Lower lobe of right lung (tissue), 2 donors: ENCODE measurements at regions not wholly inside any gene's neighbourhood (a gene's known extent, or its start where the extent isn't known, plus 50 kb on each side); places are given as distances from the start of the nearest gene placed in this dataset.

Source experiments
- ATAC-seq, 2 donors: fragments of 200-7000 bp; cut with Tn5 transposase; one replicate each; pipeline ENCODE4 v1.9.1; 2020 to 2022; ENCODE audit warnings: mild to moderate bottlenecking in 2 of 2, moderate library complexity in 2 of 2
- DNase-seq: peaks from one replicate; pipeline ENCODE4 v3.0.0-alpha.2; 2020
- H3K27ac ChIP-seq: fragments of 200-600 bp; one replicate; pipeline ENCODE4 v1.8.0; 2022
- H3K27me3 ChIP-seq: fragments of 200-600 bp; one replicate; pipeline ENCODE4 v1.8.0; 2022; ENCODE audit warnings: low read depth
- H3K36me3 ChIP-seq: fragments of 200-600 bp; one replicate; pipeline ENCODE4 v1.8.0; 2022; ENCODE audit warnings: mild to moderate bottlenecking
- H3K4me1 ChIP-seq: fragments of 200-600 bp; one replicate; pipeline ENCODE4 v1.8.0; 2022
- H3K4me3 ChIP-seq: fragments of 200-600 bp; one replicate; pipeline ENCODE4 v1.8.0; 2022; ENCODE audit warnings: mild to moderate bottlenecking
- H3K9me3 ChIP-seq: fragments of 200-600 bp; one replicate; pipeline ENCODE4 v1.8.0; 2022
- CTCF ChIP-seq: fragments of 200-600 bp; IDR thresholded peaks from one replicate; pipeline ENCODE4 v1.8.0; 2022; ENCODE audit warnings: antibody characterized with exemption, mild to moderate bottlenecking
- intact Hi-C: fragments of 100-400 bp; cut with DNase I; formaldehyde crosslinking; loops from one replicate; pipeline ENCODE4 v1.11.0; 2022
- donor health status: DM: no; HTN: yes; CAD: no; lungs with severe emphysema.

- H3K27me3 ChIP-seq: no peaks in the 10 kb centered on the region
- ATAC-seq: no peak
- no peaks in the 10 kb centered on the region for H3K4me1 ChIP-seq
- peaks cover 4% of the 10 kb centered on the region for H3K9me3 ChIP-seq
- no peak overlapping the region for H3K27ac ChIP-seq
- H3K4me3 ChIP-seq: no peak overlapping the region
- TF ChIP-seq CTCF: no peak
- no peaks in the 10 kb centered on the region for H3K36me3 ChIP-seq
- DNase-seq: no peak
- intact Hi-C loops: no loop called here
These were observed 116.8 kb upstream of the CNTN6 start for GRCh38 chr3:976006-976405.

- intact Hi-C loops: no loop called here
- no peaks in the 10 kb centered on the region for H3K4me1 ChIP-seq
- no peak overlapping the region for H3K4me3 ChIP-seq
- no peaks in the 10 kb centered on the region for H3K27me3 ChIP-seq
- ATAC-seq: no peak
- H3K9me3 ChIP-seq: no peaks in the 10 kb centered on the region
- no peak for TF ChIP-seq CTCF
- no peaks in the 10 kb centered on the region for H3K36me3 ChIP-seq
- DNase-seq: no peak
- H3K27ac ChIP-seq: no peak overlapping the region
These were observed 111.7 kb upstream of the CNTN6 start for GRCh38 chr3:981156-981555.

- DNase-seq (no peak), ATAC-seq (no peak)
- intact Hi-C loops: no loop called here
- no peak for TF ChIP-seq CTCF
- no peaks in the 10 kb centered on the region for H3K27me3 ChIP-seq
- no peak overlapping the region for H3K4me3 ChIP-seq
- no peaks in the 10 kb centered on the region for H3K4me1 ChIP-seq
- H3K9me3 ChIP-seq: no peaks in the 10 kb centered on the region
- H3K36me3 ChIP-seq: no peaks in the 10 kb centered on the region
- H3K27ac ChIP-seq: no peak overlapping the region
These were observed 104.0 kb upstream of the CNTN6 start for GRCh38 chr3:988785-989184.

- no peak for ATAC-seq
- intact Hi-C loops: no loop called here
- no peaks in the 10 kb centered on the region for H3K9me3 ChIP-seq
These were observed 100.0 kb upstream of the CNTN6 start for GRCh38 chr3:992871-993270.

GRCh38 chr3:1002010-1002409, 90.8 kb upstream of the CNTN6 start:
- ATAC-seq (no peak), DNase-seq (no peak)
- intact Hi-C loops: no loop called here
- no peaks in the 10 kb centered on the region for H3K9me3 ChIP-seq
- H3K4me3 ChIP-seq: no peak overlapping the region
- H3K27ac ChIP-seq: no peak overlapping the region
- TF ChIP-seq CTCF: no peak
- H3K27me3 ChIP-seq: no peaks in the 10 kb centered on the region
- no peaks in the 10 kb centered on the region for H3K4me1 ChIP-seq
- H3K36me3 ChIP-seq: no peaks in the 10 kb centered on the region

More at GRCh38 chr3:992871-993270, 100.0 kb upstream of the CNTN6 start:
- H3K27me3 ChIP-seq: no peaks in the 10 kb centered on the region
- no peak overlapping the region for H3K4me3 ChIP-seq
- no peaks in the 10 kb centered on the region for H3K4me1 ChIP-seq
- H3K36me3 ChIP-seq: no peaks in the 10 kb centered on the region
- no peak for DNase-seq
- TF ChIP-seq CTCF: no peak
- H3K27ac ChIP-seq: no peak overlapping the region

GRCh38 chr3:1007866-1008265, 85.0 kb upstream of the CNTN6 start:
- DNase-seq: no peak
- H3K36me3 ChIP-seq: no peaks in the 10 kb centered on the region
- no peaks in the 10 kb centered on the region for H3K4me1 ChIP-seq
- H3K27me3 ChIP-seq: no peaks in the 10 kb centered on the region
- ATAC-seq: no peak
- no peak for TF ChIP-seq CTCF
- no peak overlapping the region for H3K27ac ChIP-seq
- no peaks in the 10 kb centered on the region for H3K9me3 ChIP-seq
- intact Hi-C loops: no loop called here
- H3K4me3 ChIP-seq: no peak overlapping the region
